Astrocyte (in vitro differentiated cells and primary cell): ENCODE measurements at regions not wholly inside any gene's neighbourhood (a gene's known extent, or its start where the extent isn't known, plus 50 kb on each side); places are given as distances from the start of the nearest gene placed in this dataset.

ENCODE experiments used
- DNase-seq: peaks from one replicate; pipeline ENCODE4 v3.0.0-alpha.2; 2010; ENCODE audit warnings: low read depth
- FAIRE-seq: peaks from 2 replicates; lab custom pipeline; 2011; peaks lifted over from hg19 to GRCh38; lab: Jason Lieb, UNC
- H2AFZ ChIP-seq: 2 replicates; pipeline ENCODE4 v1.6.0; 2012; ENCODE audit warnings: low read depth, low read length, inconsistent platforms
- H3K27ac ChIP-seq: 2 replicates; pipeline ENCODE4 v1.5.1; 2011; ENCODE audit warnings: low read depth, low read length, inconsistent platforms
- H3K27me3 ChIP-seq: 2 replicates; pipeline ENCODE4 v1.6.0; 2011; ENCODE audit warnings: low read length, inconsistent platforms; ENCODE audit not compliant: insufficient read depth
- H3K36me3 ChIP-seq: 2 replicates; pipeline ENCODE4 v1.5.1; 2011; ENCODE audit warnings: low read length, inconsistent platforms; ENCODE audit not compliant: insufficient read depth
- H3K4me1 ChIP-seq: 2 replicates; pipeline ENCODE4 v1.5.1; 2011; ENCODE audit warnings: low read length, inconsistent platforms; ENCODE audit not compliant: insufficient read depth
- H3K4me2 ChIP-seq: 2 replicates; pipeline ENCODE4 v1.6.0; 2012; ENCODE audit warnings: low read length, inconsistent platforms
- H3K4me3 ChIP-seq: 2 replicates; pipeline ENCODE4 v1.5.1; 2011; ENCODE audit warnings: low read depth, mild to moderate bottlenecking, low read length, inconsistent platforms; ENCODE audit not compliant: insufficient read depth
- H3K79me2 ChIP-seq: 2 replicates; pipeline ENCODE4 v1.6.0; 2012; ENCODE audit warnings: mild to moderate bottlenecking, low read length, inconsistent platforms; ENCODE audit not compliant: insufficient read depth
- H3K9ac ChIP-seq: 2 replicates; pipeline ENCODE4 v1.6.0; 2012; ENCODE audit warnings: mild to moderate bottlenecking, low read length, inconsistent platforms
- H3K9me3 ChIP-seq: 2 replicates; pipeline ENCODE4 v1.5.1; 2012; ENCODE audit warnings: low read depth, mild to moderate bottlenecking, low read length, inconsistent platforms; ENCODE audit not compliant: insufficient read depth
- H4K20me1 ChIP-seq: 2 replicates; pipeline ENCODE4 v1.6.0; 2012; ENCODE audit warnings: low read length, inconsistent platforms; ENCODE audit not compliant: insufficient read depth
- H3K27ac Mint-ChIP-seq: one replicate; pipeline ENCODE4 v1.8.0; 2021; ENCODE audit warnings: mild to moderate bottlenecking, mixed read lengths; ENCODE audit not compliant: unreplicated experiment
- H3K27me3 Mint-ChIP-seq: one replicate; pipeline ENCODE4 v1.8.0; 2021; ENCODE audit warnings: low read depth, mixed read lengths; ENCODE audit not compliant: unreplicated experiment
- H3K36me3 Mint-ChIP-seq: one replicate; pipeline ENCODE4 v1.8.0; 2021; ENCODE audit warnings: low read depth, mixed read lengths; ENCODE audit not compliant: unreplicated experiment
- H3K4me1 Mint-ChIP-seq: one replicate; pipeline ENCODE4 v1.8.0; 2021; ENCODE audit warnings: low read depth, mixed read lengths; ENCODE audit not compliant: unreplicated experiment
- H3K4me3 Mint-ChIP-seq: one replicate; pipeline ENCODE4 v1.8.0; 2021; ENCODE audit warnings: mild to moderate bottlenecking, moderate library complexity, mixed read lengths; ENCODE audit not compliant: unreplicated experiment
- H3K9me3 Mint-ChIP-seq: one replicate; pipeline ENCODE4 v1.8.0; 2021; ENCODE audit warnings: mild to moderate bottlenecking, mixed read lengths; ENCODE audit not compliant: unreplicated experiment
- CTCF ChIP-seq: IDR thresholded peaks from 2 replicates; pipeline ENCODE4 v1.5.1; 2011; ENCODE audit warnings: low read depth, mild to moderate bottlenecking, inconsistent platforms, low read length, moderate library complexity; ENCODE audit not compliant: insufficient read depth
- EZH2 ChIP-seq: IDR thresholded peaks from 2 replicates; pipeline ENCODE4 v1.6.1; 2012; ENCODE audit warnings: mild to moderate bottlenecking, low read length, inconsistent platforms; ENCODE audit not compliant: insufficient read depth

GRCh38 chr4:122038896-122039295, 87.0 kb upstream of the TRPC3 start:
- Histone ChIP-seq H3K36me3 (no peaks in the 10 kb centered on the region), H3K27me3 (no peaks in the 10 kb centered on the region), H3K79me2 (no peaks in the 10 kb centered on the region), H3K27ac (no peak overlapping the region), H4K20me1 (no peaks in the 10 kb centered on the region), H3K4me1 (no peaks in the 10 kb centered on the region), H3K4me2 (no peak overlapping the region), H3K4me3 (no peak overlapping the region), H2AFZ (no peak overlapping the region), H3K9me3 (no peaks in the 10 kb centered on the region), H3K9ac (no peak overlapping the region)
- TF ChIP-seq EZH2: no peak
- TF ChIP-seq CTCF: no peak
- Mint-ChIP-seq H3K27me3 (no peaks in the 10 kb centered on the region), H3K36me3 (no peaks in the 10 kb centered on the region), H3K4me3 (no peak overlapping the region), H3K4me1 (no peaks in the 10 kb centered on the region), H3K9me3 (no peaks in the 10 kb centered on the region), H3K27ac (no peak overlapping the region)
- FAIRE-seq (no peak), DNase-seq (no peak)

- Mint-ChIP-seq H3K4me1 (no peaks in the 10 kb centered on the region), H3K4me3 (no peak overlapping the region), H3K9me3 (peaks cover 12% of the 10 kb centered on the region), H3K27me3 (peaks cover 3% of the 10 kb centered on the region), H3K27ac (no peak overlapping the region), H3K36me3 (no peaks in the 10 kb centered on the region)
- Histone ChIP-seq H3K9ac (no peak overlapping the region), H3K36me3 (no peaks in the 10 kb centered on the region), H3K4me2 (no peak overlapping the region), H4K20me1 (no peaks in the 10 kb centered on the region), H3K4me1 (no peaks in the 10 kb centered on the region), H3K9me3 (no peaks in the 10 kb centered on the region), H3K27me3 (no peaks in the 10 kb centered on the region), H3K79me2 (no peaks in the 10 kb centered on the region), H2AFZ (no peak overlapping the region), H3K27ac (no peak overlapping the region), H3K4me3 (no peak overlapping the region)
- TF ChIP-seq EZH2 (no peak), CTCF (no peak)
- DNase-seq (no peak), FAIRE-seq (no peak)
Observed at GRCh38 chr4:122034619-122035018, 82.8 kb upstream of the TRPC3 start.

GRCh38 chr4:122027203-122027602, 75.3 kb upstream of the TRPC3 start:
- no peaks in the 10 kb centered on the region for H3K27me3 ChIP-seq
- FAIRE-seq: no peak
- Mint-ChIP-seq H3K4me1 (no peaks in the 10 kb centered on the region), H3K4me3 (no peak overlapping the region), H3K27me3 (peaks cover 3% of the 10 kb centered on the region), H3K27ac (no peak overlapping the region), H3K36me3 (no peaks in the 10 kb centered on the region), H3K9me3 (peaks cover 14% of the 10 kb centered on the region)
- no peak overlapping the region for H3K4me3 ChIP-seq
- no peaks in the 10 kb centered on the region for H4K20me1 ChIP-seq
- no peak for DNase-seq
- TF ChIP-seq EZH2: no peak
- TF ChIP-seq CTCF: no peak
- no peak overlapping the region for H3K4me2 ChIP-seq
- no peak overlapping the region for H2AFZ ChIP-seq
- no peak overlapping the region for H3K27ac ChIP-seq
- no peak overlapping the region for H3K9ac ChIP-seq
- H3K4me1 ChIP-seq: no peaks in the 10 kb centered on the region
- no peaks in the 10 kb centered on the region for H3K36me3 ChIP-seq
- no peaks in the 10 kb centered on the region for H3K79me2 ChIP-seq
- no peaks in the 10 kb centered on the region for H3K9me3 ChIP-seq
